Sigmoid colon (tissue), 4 donors: ENCODE measurements at regions not wholly inside any gene's neighbourhood (a gene's known extent, or its start where the extent isn't known, plus 50 kb on each side); places are given as distances from the start of the nearest gene placed in this dataset.

Experiments
- CTCF ChIP-seq, 4 experiments: fragments of 450-650 bp in 3 of 4; fragments of 200-600 bp in 1 of 4; IDR thresholded peaks; one replicate each; pipeline ENCODE4 v1.5.1; 2016 to 2019; ENCODE audit warnings: antibody characterized with exemption in 4 of 4, mild to moderate bottlenecking in 3 of 4, moderate library complexity in 2 of 4
- EP300 ChIP-seq, 4 donors: sonication (generic); formaldehyde crosslinking; IDR thresholded peaks; one replicate each; pipeline ENCODE4 v1.6.1; 2017; ENCODE audit warnings: antibody characterized with exemption in 4 of 4
- POLR2A ChIP-seq, 2 donors: fragments of 450-650 bp; IDR thresholded peaks; one replicate each; pipeline ENCODE4 v1.6.1; 2016; ENCODE audit warnings: antibody characterized with exemption in 2 of 2, mild to moderate bottlenecking in 2 of 2, moderate library complexity in 2 of 2

- TF ChIP-seq POLR2A (IDR thresholded peaks at IDR 0.05) (no peak), EP300 (IDR thresholded peaks at IDR 0.05) (no peak), CTCF (IDR thresholded peaks at IDR 0.05) (no peak)
Observed at GRCh38 chr13:24073657-24074056, 86.9 kb upstream of the SPATA13 start.
